ENCODE measurements at regions not wholly inside any gene's neighbourhood (a gene's known extent, or its start where the extent isn't known, plus 50 kb on each side); places are given as distances from the start of the nearest gene placed in this dataset.

GRCh38 chr5:19352120-19352519 lies 635.9 kb downstream of the CDH18 start:
- DNase-seq (ENCODE audit: low read depth), result no peak
- no peak overlapping the region for H3K4me3 ChIP-seq (ENCODE audit: low read depth, low read length)
- TF ChIP-seq CTCF (IDR thresholded peaks at IDR 0.05; ENCODE audit: insufficient read depth, low read length), result no peak

DNA sequence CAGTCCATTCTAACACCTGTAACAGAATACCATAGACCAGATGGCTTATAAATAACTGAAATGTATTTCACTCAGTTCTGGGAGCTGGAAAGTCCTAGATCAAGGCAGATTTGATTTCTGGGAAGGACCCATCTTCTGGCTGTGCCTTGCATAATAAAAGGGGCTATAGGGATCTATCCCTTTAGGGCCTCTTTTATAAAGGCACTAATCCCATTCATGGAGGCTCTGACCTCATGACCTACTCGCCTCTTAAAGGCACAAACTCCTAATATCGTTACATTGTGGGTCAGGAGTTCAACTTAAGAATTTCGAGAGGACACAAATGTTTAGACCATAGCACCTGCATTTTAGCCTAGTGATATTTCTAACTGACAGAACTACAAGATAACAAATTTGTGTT lies 619.0 kb downstream of the CDH18 start:
- no peak for TF ChIP-seq CTCF (IDR thresholded peaks at IDR 0.05; ENCODE audit: insufficient read depth, low read length)
- no peak for DNase-seq (ENCODE audit: low read depth)
- H3K4me3 ChIP-seq (ENCODE audit: low read depth, low read length), result no peak overlapping the region

- TF ChIP-seq CTCF (IDR thresholded peaks at IDR 0.05; ENCODE audit: insufficient read depth, low read length), result no peak
- no peak for DNase-seq (ENCODE audit: low read depth)
- no peak overlapping the region for H3K4me3 ChIP-seq (ENCODE audit: low read depth, low read length)
Observed at GRCh38 chr5:19369561-19369960, 618.4 kb downstream of the CDH18 start.

- H3K4me3 ChIP-seq (ENCODE audit: low read depth, low read length), result no peak overlapping the region
- TF ChIP-seq CTCF (IDR thresholded peaks at IDR 0.05; ENCODE audit: insufficient read depth, low read length), result no peak
- no peak for DNase-seq (ENCODE audit: low read depth)
Observed at GRCh38 chr5:19370655-19371386, 617.2 kb downstream of the CDH18 start.

DNA sequence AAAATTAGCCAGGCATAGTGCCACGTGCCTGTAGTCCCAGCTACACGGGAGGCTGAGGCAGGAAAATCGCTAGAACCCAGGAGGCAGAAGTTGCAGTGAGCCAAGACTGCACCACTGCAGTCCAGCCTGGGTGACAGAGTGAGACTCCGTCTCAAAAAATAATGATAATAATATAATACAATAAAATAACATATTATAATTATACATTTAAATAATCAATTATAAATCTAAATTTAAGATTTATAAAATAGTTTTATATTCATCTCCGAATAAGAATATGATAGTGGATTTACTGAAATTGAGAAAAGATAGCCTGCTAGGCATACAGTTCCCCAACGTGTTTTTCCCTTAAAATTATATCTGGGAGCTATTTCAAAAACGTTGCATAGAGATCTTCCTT lies 599.6 kb downstream of the CDH18 start:
- no peak for TF ChIP-seq CTCF (IDR thresholded peaks at IDR 0.05; ENCODE audit: insufficient read depth, low read length)
- H3K4me3 ChIP-seq (ENCODE audit: low read depth, low read length), result no peak overlapping the region
- DNase-seq (ENCODE audit: low read depth), result no peak

GRCh38 chr5:19401032-19401431 lies 587.0 kb downstream of the CDH18 start:
- DNase-seq (ENCODE audit: low read depth), result no peak
- H3K4me3 ChIP-seq (ENCODE audit: low read depth, low read length), result no peak overlapping the region
- no peak for TF ChIP-seq CTCF (IDR thresholded peaks at IDR 0.05; ENCODE audit: insufficient read depth, low read length)

All from fibroblast of the aortic adventitia (primary cell).